ENCODE measurements at regions not wholly inside any gene's neighbourhood (a gene's known extent, or its start where the extent isn't known, plus 50 kb on each side); places are given as distances from the start of the nearest gene placed in this dataset.

- TF ChIP-seq ELF4 (IDR thresholded peaks at IDR 0.05) (no peak), HDGF (IDR thresholded peaks at IDR 0.05; ENCODE audit: borderline replicate concordance) (no peak), SP1 (IDR thresholded peaks at IDR 0.05) (no peak), LEF1 (IDR thresholded peaks at IDR 0.05; ENCODE audit: borderline replicate concordance) (no peak), FOXM1 (IDR thresholded peaks at IDR 0.05; ENCODE audit: borderline replicate concordance) (no peak), FOXA1 (IDR thresholded peaks at IDR 0.05) (no peak), ARNT (IDR thresholded peaks at IDR 0.05) (no peak), ZNF384 (IDR thresholded peaks at IDR 0.05) (no peak)
Measured at GRCh38 chr13:80901111-80901510, 560.2 kb upstream of the SPRY2 start.
